HEK293 (cell line): ENCODE measurements at regions not wholly inside any gene's neighbourhood (a gene's known extent, or its start where the extent isn't known, plus 50 kb on each side); places are given as distances from the start of the nearest gene placed in this dataset.

Experiments used
- CTCF ChIA-PET: fragments of 350-600 bp; formaldehyde crosslinking; extraction: SDS; loops from one replicate; lab custom pipeline; 2021; ENCODE audit warnings: antibody characterized with exemption; lab: Yijun Ruan, JAX
- POLR2A ChIA-PET: fragments of 300-600 bp; formaldehyde crosslinking; extraction: SDS; loops from one replicate; lab custom pipeline; 2020; ENCODE audit warnings: antibody characterized with exemption, inconsistent platforms; lab: Yijun Ruan, JAX
- H3K27ac ChIP-seq: fragments of 200-500 bp; sonication (Bioruptor generic); 2 replicates; pipeline ENCODE4 v1.5.1; 2014; ENCODE audit warnings: low read depth, low read length, control low read depth, inconsistent platforms; ENCODE audit errors: extremely low read depth
- H3K36me3 ChIP-seq, 2 experiments: fragments of 200-500 bp in 1 of 2; sonication (Bioruptor generic) in 1 of 2; 1 replicate in 1 of 2; 2 replicates in 1 of 2; pipeline ENCODE4 v1.5.1; 2014 to 2017; ENCODE audit warnings: inconsistent platforms in 2 of 2, low read length in 2 of 2; ENCODE audit not compliant: control insufficient read depth in 2 of 2, insufficient read depth in 1 of 2
- H3K4me1 ChIP-seq: fragments of 200-500 bp; sonication (Bioruptor generic); 2 replicates; pipeline ENCODE4 v1.5.1; 2014; ENCODE audit warnings: mild to moderate bottlenecking, low read length, inconsistent platforms; ENCODE audit not compliant: control insufficient read depth, insufficient read depth
- H3K4me3 ChIP-seq: 2 replicates; pipeline ENCODE4 v1.5.1; 2011; ENCODE audit warnings: low read depth, mild to moderate bottlenecking, control low read depth, low read length, moderate library complexity
- H3K9me3 ChIP-seq: fragments of 200-500 bp; sonication (Bioruptor generic); 2 replicates; pipeline ENCODE4 v1.5.1; 2014; ENCODE audit warnings: low read depth, low read length, inconsistent platforms; ENCODE audit not compliant: control insufficient read depth, insufficient read depth
- EGR2 ChIP-seq: fragments of 450-650 bp; formaldehyde crosslinking; IDR thresholded peaks from 2 replicates; pipeline ENCODE4 v1.5.1; 2016; ENCODE audit warnings: low read depth, missing biosample characterization, missing genetic modification characterization
- FEZF1 ChIP-seq: fragments of 450-650 bp; formaldehyde crosslinking; IDR thresholded peaks from 2 replicates; pipeline ENCODE4 v1.5.1; 2016; ENCODE audit warnings: missing biosample characterization, missing genetic modification characterization
- HOXD13 ChIP-seq: sonication (generic); formaldehyde crosslinking; IDR thresholded peaks from 2 replicates; pipeline ENCODE4 v1.8.0; 2022; ENCODE audit warnings: missing genetic modification reagents, borderline replicate concordance
- KLF1 ChIP-seq: fragments of 450-650 bp; formaldehyde crosslinking; IDR thresholded peaks from 2 replicates; pipeline ENCODE4 v1.5.1; 2016; ENCODE audit warnings: missing biosample characterization, missing genetic modification characterization
- KLF7 ChIP-seq: fragments of 450-650 bp; formaldehyde crosslinking; IDR thresholded peaks from 2 replicates; pipeline ENCODE4 v1.5.1; 2016; ENCODE audit warnings: missing biosample characterization, missing genetic modification characterization, borderline replicate concordance
- MZF1 ChIP-seq: fragments of 450-650 bp; formaldehyde crosslinking; IDR thresholded peaks from 2 replicates; pipeline ENCODE4 v1.5.1; 2017; ENCODE audit warnings: missing biosample characterization, missing genetic modification characterization, borderline replicate concordance
- ZBTB21 ChIP-seq: fragments of 450-650 bp; formaldehyde crosslinking; IDR thresholded peaks from 2 replicates; pipeline ENCODE4 v1.5.1; 2017; ENCODE audit warnings: missing biosample characterization, missing genetic modification characterization
- ZBTB48 ChIP-seq: fragments of 450-650 bp; formaldehyde crosslinking; IDR thresholded peaks from 2 replicates; pipeline ENCODE4 v1.5.1; 2016; ENCODE audit warnings: missing biosample characterization, missing genetic modification characterization
- ZBTB8A ChIP-seq: fragments of 450-650 bp; formaldehyde crosslinking; IDR thresholded peaks from 2 replicates; pipeline ENCODE4 v1.5.1; 2016; ENCODE audit warnings: missing biosample characterization, missing genetic modification characterization
- ZNF114 ChIP-seq: fragments of 450-650 bp; formaldehyde crosslinking; IDR thresholded peaks from 2 replicates; pipeline ENCODE4 v1.5.0; 2017; ENCODE audit warnings: missing biosample characterization, missing genetic modification characterization
- ZNF239 ChIP-seq: fragments of 450-650 bp; formaldehyde crosslinking; IDR thresholded peaks from 2 replicates; pipeline ENCODE4 v1.5.1; 2016; ENCODE audit warnings: missing biosample characterization, missing genetic modification characterization
- ZNF292 ChIP-seq: fragments of 450-650 bp; formaldehyde crosslinking; IDR thresholded peaks from 2 replicates; pipeline ENCODE4 v1.5.1; 2016; ENCODE audit warnings: low read depth, missing biosample characterization, missing genetic modification characterization, borderline replicate concordance
- ZNF529 ChIP-seq: fragments of 450-650 bp; formaldehyde crosslinking; IDR thresholded peaks from 2 replicates; pipeline ENCODE4 v1.5.1; 2017; ENCODE audit warnings: missing genetic modification characterization, missing biosample characterization; ENCODE audit not compliant: insufficient replicate concordance
- ZSCAN30 ChIP-seq: fragments of 450-650 bp; IDR thresholded peaks from 2 replicates; pipeline ENCODE4 v1.5.1; 2018; ENCODE audit warnings: missing biosample characterization, mild to moderate bottlenecking, missing genetic modification characterization, moderate library complexity
- TF ChIP-seq, protein P1 (sequence below): fragments of 450-650 bp; formaldehyde crosslinking; IDR thresholded peaks from 2 replicates; pipeline ENCODE4 v1.5.1; 2016; ENCODE audit warnings: missing biosample characterization, missing genetic modification characterization
- TF ChIP-seq, protein P2 (sequence below): fragments of 450-650 bp; formaldehyde crosslinking; IDR thresholded peaks from 2 replicates; pipeline ENCODE4 v1.5.0; 2017; ENCODE audit warnings: missing biosample characterization, missing genetic modification characterization, borderline replicate concordance
- TF ChIP-seq, protein P3 (sequence below): IDR thresholded peaks from 2 replicates; pipeline ENCODE4 v1.6.1; 2011; ENCODE audit warnings: mild to moderate bottlenecking, low read depth, low read length, borderline replicate concordance
- TF ChIP-seq, protein P4 (sequence below): fragments of 450-650 bp; formaldehyde crosslinking; IDR thresholded peaks from 2 replicates; pipeline ENCODE4 v1.5.1; 2017; ENCODE audit warnings: missing biosample characterization, missing genetic modification characterization

DNA sequence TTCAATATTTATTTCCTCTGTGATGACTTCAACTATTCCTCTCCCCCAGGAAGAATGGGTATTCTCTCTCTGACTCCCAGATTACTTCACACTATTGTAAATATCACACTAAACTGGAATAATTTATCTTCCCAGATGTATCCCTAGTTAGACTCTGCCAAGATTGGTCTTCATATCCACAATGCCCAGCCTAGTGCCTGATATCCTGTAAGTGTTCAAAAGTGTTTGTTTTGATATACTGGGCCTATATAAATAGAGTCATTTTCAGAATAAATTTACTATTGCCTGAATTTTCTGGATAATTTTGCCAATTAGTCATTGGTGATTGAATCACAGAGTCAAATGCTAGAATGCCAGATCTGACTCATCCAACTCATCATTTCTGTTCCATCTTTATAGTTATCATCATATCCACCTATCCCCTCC lies 143.7 kb upstream of the TNC start:
- CTCF ChIA-PET: no interaction called here

DNA sequence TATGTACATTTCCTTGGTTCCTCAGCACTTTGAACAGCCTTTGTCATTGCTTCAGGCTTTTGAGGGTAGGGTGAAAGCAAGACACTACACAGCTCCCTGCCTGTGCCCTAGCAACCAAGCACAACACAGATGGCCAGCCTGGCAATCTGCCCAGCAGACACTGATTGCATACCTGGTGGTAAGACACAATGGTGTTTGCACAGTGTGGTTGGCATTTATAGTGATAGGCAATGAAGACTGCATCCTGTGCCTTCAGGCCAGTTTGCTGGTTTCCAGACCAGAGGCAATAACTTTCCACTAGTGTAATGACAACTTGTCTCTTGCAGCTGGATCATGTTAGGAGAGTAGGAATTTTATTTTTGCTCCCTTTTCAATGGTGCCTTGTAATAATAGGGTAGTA lies 144.5 kb upstream of the TNC start:
- H3K4me3 ChIP-seq: no peak overlapping the region
- TF ChIP-seq FEZF1 (tag by site-specific recombination) (peak; percentile 40; the same call in 1 of the 2 replicates), HOXD13 (peak; percentile 63; the same call in 1 of the 2 replicates), ZNF239 (no peak), KLF1 (tag by site-specific recombination) (no peak)
- TF ChIP-seq, protein P1, sequence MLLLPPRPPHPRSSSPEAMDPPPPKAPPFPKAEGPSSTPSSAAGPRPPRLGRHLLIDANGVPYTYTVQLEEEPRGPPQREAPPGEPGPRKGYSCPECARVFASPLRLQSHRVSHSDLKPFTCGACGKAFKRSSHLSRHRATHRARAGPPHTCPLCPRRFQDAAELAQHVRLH (tag by site-specific recombination): 0 out of 2 replicates have a peak, but pooled peaks have one; percentile 25
- no peaks in the 10 kb centered on the region for H3K9me3 ChIP-seq
- H3K4me1 ChIP-seq: peaks cover 6% of the 10 kb centered on the region; the same call in 1 of the 2 replicates
- H3K36me3 ChIP-seq: no peaks in the 10 kb centered on the region
- POLR2A ChIA-PET: interaction anchor here (1.4 kb wide), 1 partner anchor 144 kb away, joined by 7 read pairs; the partner anchor contains the start of gene TNC
- CTCF ChIA-PET: interaction anchor here (0.7 to 1.2 kb wide), 4 partner anchors 11 to 456 kb away, joined by 3 read pairs; partner anchors contain the start of gene TNFSF15
- no peak overlapping the region for H3K27ac ChIP-seq

More for the DNA sequence above, 143.7 kb upstream of the TNC start:
- Histone ChIP-seq H3K36me3 (no peaks in the 10 kb centered on the region), H3K4me1 (peaks cover 6% of the 10 kb centered on the region; the same call in 1 of the 2 replicates), H3K4me3 (no peak overlapping the region), H3K27ac (no peak overlapping the region), H3K9me3 (no peaks in the 10 kb centered on the region)
- no peak for TF ChIP-seq EGR2
- TF ChIP-seq ZNF114 (tag by site-specific recombination): no peak
- no peak for TF ChIP-seq ZNF529 (tag by site-specific recombination)
- TF ChIP-seq ZSCAN30 (tag by site-specific recombination): no peak
- TF ChIP-seq, protein P2, sequence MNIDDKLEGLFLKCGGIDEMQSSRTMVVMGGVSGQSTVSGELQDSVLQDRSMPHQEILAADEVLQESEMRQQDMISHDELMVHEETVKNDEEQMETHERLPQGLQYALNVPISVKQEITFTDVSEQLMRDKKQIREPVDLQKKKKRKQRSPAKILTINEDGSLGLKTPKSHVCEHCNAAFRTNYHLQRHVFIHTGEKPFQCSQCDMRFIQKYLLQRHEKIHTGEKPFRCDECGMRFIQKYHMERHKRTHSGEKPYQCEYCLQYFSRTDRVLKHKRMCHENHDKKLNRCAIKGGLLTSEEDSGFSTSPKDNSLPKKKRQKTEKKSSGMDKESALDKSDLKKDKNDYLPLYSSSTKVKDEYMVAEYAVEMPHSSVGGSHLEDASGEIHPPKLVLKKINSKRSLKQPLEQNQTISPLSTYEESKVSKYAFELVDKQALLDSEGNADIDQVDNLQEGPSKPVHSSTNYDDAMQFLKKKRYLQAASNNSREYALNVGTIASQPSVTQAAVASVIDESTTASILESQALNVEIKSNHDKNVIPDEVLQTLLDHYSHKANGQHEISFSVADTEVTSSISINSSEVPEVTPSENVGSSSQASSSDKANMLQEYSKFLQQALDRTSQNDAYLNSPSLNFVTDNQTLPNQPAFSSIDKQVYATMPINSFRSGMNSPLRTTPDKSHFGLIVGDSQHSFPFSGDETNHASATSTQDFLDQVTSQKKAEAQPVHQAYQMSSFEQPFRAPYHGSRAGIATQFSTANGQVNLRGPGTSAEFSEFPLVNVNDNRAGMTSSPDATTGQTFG (tag by site-specific recombination): no peak
- no peak for TF ChIP-seq ZBTB8A (tag by site-specific recombination)
- no peak for TF ChIP-seq KLF7 (tag by site-specific recombination)
- no peak for TF ChIP-seq ZBTB21 (tag by site-specific recombination)
- TF ChIP-seq, protein P3, sequence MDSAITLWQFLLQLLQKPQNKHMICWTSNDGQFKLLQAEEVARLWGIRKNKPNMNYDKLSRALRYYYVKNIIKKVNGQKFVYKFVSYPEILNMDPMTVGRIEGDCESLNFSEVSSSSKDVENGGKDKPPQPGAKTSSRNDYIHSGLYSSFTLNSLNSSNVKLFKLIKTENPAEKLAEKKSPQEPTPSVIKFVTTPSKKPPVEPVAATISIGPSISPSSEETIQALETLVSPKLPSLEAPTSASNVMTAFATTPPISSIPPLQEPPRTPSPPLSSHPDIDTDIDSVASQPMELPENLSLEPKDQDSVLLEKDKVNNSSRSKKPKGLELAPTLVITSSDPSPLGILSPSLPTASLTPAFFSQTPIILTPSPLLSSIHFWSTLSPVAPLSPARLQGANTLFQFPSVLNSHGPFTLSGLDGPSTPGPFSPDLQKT: no peak
- TF ChIP-seq ZNF292 (tag by site-specific recombination): no peak
- TF ChIP-seq, protein P4, sequence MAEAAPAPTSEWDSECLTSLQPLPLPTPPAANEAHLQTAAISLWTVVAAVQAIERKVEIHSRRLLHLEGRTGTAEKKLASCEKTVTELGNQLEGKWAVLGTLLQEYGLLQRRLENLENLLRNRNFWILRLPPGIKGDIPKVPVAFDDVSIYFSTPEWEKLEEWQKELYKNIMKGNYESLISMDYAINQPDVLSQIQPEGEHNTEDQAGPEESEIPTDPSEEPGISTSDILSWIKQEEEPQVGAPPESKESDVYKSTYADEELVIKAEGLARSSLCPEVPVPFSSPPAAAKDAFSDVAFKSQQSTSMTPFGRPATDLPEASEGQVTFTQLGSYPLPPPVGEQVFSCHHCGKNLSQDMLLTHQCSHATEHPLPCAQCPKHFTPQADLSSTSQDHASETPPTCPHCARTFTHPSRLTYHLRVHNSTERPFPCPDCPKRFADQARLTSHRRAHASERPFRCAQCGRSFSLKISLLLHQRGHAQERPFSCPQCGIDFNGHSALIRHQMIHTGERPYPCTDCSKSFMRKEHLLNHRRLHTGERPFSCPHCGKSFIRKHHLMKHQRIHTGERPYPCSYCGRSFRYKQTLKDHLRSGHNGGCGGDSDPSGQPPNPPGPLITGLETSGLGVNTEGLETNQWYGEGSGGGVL (tag by site-specific recombination): no peak
- no peak for TF ChIP-seq MZF1
- no peak for TF ChIP-seq ZBTB48
- POLR2A ChIA-PET: interaction anchor here (1.4 kb wide), 1 partner anchor 143 kb away, joined by 7 read pairs; the partner anchor contains the start of gene TNC
